ENCODE measurements at regions not wholly inside any gene's neighbourhood (a gene's known extent, or its start where the extent isn't known, plus 50 kb on each side); places are given as distances from the start of the nearest gene placed in this dataset.

- POLR2A ChIA-PET = no interaction called here
- no peak overlapping the region for H3K27ac ChIP-seq (ENCODE audit: low read depth in 1 of 2, low read length in 2 of 2)
- Mint-ChIP-seq H3K27ac (no peak overlapping the region), H3K9me3 (no peaks in the 10 kb centered on the region), H3K4me3 (no peak overlapping the region), H3K36me3 (ENCODE audit: low read depth) (no peaks in the 10 kb centered on the region), H3K27me3 (no peaks in the 10 kb centered on the region), H3K4me1 (ENCODE audit: low read depth) (no peaks in the 10 kb centered on the region)
- H3K27me3 ChIP-seq (ENCODE audit: control insufficient read depth in 1 of 2, insufficient read depth in 2 of 2, low read length in 2 of 2) = no peaks in the 10 kb centered on the region
- no peak for TF ChIP-seq CTCF (IDR thresholded peaks at IDR 0.05)
- no peak for DNase-seq
- no peak overlapping the region for H3K4me3 ChIP-seq (ENCODE audit: low read length)
- no peak for ATAC-seq (ENCODE audit: poor library complexity)
- H3K36me3 ChIP-seq (ENCODE audit: insufficient read depth, low read length) = no peaks in the 10 kb centered on the region
- intact Hi-C loops (cut with DNase I, micrococcal nuclease) = no loop called here
- CTCF ChIA-PET = no interaction called here
- no peaks in the 10 kb centered on the region for H3K4me1 ChIP-seq (ENCODE audit: insufficient read depth, low read length)
- no peaks in the 10 kb centered on the region for H3K9me3 ChIP-seq (ENCODE audit: control insufficient read depth in 1 of 2, insufficient read depth in 1 of 2, low read length in 2 of 2)
Measured at GRCh38 chr12:66999141-66999540, 270.0 kb upstream of the CAND1 start.

DNA sequence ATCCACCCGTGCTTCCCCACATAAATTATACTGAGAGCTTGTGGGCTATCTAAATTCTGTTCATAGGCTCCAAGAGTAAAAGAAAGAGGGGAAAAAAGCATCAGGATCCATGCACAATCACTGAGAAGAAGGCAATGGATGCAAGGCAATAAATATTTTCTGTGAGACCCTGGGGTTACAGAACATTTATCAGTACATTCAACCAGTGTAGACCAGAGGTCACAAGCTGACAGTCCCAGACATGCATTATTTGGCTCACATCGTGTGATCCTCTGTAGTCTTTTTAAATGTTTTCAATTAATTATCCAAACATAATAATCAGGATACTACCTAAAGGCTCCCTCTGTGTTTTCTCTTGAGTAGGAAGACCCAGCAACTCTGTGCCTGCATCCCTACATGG lies 267.9 kb upstream of the CAND1 start:
- H3K27ac ChIP-seq (ENCODE audit: low read depth in 1 of 2, low read length in 2 of 2) = no peak overlapping the region
- TF ChIP-seq CTCF (IDR thresholded peaks at IDR 0.05) = no peak
- DNase-seq (no peak), ATAC-seq (ENCODE audit: poor library complexity) (no peak)
- H3K4me1 Mint-ChIP-seq (ENCODE audit: low read depth) = no peaks in the 10 kb centered on the region
- ChIA-PET POLR2A (no interaction called here), CTCF (no interaction called here)
- no peaks in the 10 kb centered on the region for H3K36me3 Mint-ChIP-seq (ENCODE audit: low read depth)
- H3K4me3 Mint-ChIP-seq = no peak overlapping the region
- H3K36me3 ChIP-seq (ENCODE audit: insufficient read depth, low read length) = no peaks in the 10 kb centered on the region
- no peaks in the 10 kb centered on the region for H3K27me3 ChIP-seq (ENCODE audit: control insufficient read depth in 1 of 2, insufficient read depth in 2 of 2, low read length in 2 of 2)
- H3K27me3 Mint-ChIP-seq = no peaks in the 10 kb centered on the region
- no peaks in the 10 kb centered on the region for H3K9me3 ChIP-seq (ENCODE audit: control insufficient read depth in 1 of 2, insufficient read depth in 1 of 2, low read length in 2 of 2)
- H3K27ac Mint-ChIP-seq = no peak overlapping the region
- H3K9me3 Mint-ChIP-seq = no peaks in the 10 kb centered on the region
- intact Hi-C loops (cut with DNase I, micrococcal nuclease) = no loop called here
- no peaks in the 10 kb centered on the region for H3K4me1 ChIP-seq (ENCODE audit: insufficient read depth, low read length)
- H3K4me3 ChIP-seq (ENCODE audit: low read length) = no peak overlapping the region

DNA sequence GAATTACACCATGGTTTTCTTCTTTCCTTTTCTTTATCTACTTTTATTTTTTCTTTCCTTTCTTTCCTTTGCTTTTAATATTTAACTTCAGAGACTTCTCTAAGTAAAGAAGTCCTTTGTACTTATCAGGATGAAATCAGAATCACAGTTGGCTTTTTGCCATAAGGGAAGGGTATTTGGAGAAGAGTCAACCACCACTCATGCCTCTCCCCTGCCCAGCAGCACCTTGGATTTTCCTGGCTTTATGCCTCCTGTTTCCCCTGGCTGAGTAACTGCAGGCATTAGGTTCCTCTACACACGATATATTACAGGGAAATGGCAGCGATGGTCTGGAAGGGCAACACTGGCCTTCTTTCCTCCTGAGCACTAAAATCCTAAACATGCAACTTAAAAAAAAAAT lies 266.4 kb upstream of the CAND1 start:
- H3K4me3 ChIP-seq (ENCODE audit: low read length) = no peak overlapping the region
- no peaks in the 10 kb centered on the region for H3K36me3 ChIP-seq (ENCODE audit: insufficient read depth, low read length)
- CTCF ChIA-PET = no interaction called here
- no peaks in the 10 kb centered on the region for H3K4me1 ChIP-seq (ENCODE audit: insufficient read depth, low read length)
- Mint-ChIP-seq H3K36me3 (ENCODE audit: low read depth) (no peaks in the 10 kb centered on the region), H3K27me3 (no peaks in the 10 kb centered on the region), H3K4me3 (no peak overlapping the region), H3K27ac (no peak overlapping the region), H3K9me3 (no peaks in the 10 kb centered on the region), H3K4me1 (ENCODE audit: low read depth) (no peaks in the 10 kb centered on the region)
- intact Hi-C loops (cut with DNase I, micrococcal nuclease) = no loop called here
- H3K9me3 ChIP-seq (ENCODE audit: control insufficient read depth in 1 of 2, insufficient read depth in 1 of 2, low read length in 2 of 2) = no peaks in the 10 kb centered on the region
- no peak for DNase-seq
- TF ChIP-seq CTCF (IDR thresholded peaks at IDR 0.05) = no peak
- H3K27ac ChIP-seq (ENCODE audit: low read depth in 1 of 2, low read length in 2 of 2) = no peak overlapping the region
- no peak for ATAC-seq (ENCODE audit: poor library complexity)
- no peaks in the 10 kb centered on the region for H3K27me3 ChIP-seq (ENCODE audit: control insufficient read depth in 1 of 2, insufficient read depth in 2 of 2, low read length in 2 of 2)
- POLR2A ChIA-PET = no interaction called here
